Endothelial cell of umbilical vein (primary cell): ENCODE measurements at regions not wholly inside any gene's neighbourhood (a gene's known extent, or its start where the extent isn't known, plus 50 kb on each side); places are given as distances from the start of the nearest gene placed in this dataset.

Experiments used
- BruUV-seq: library from RNA; stranded (reverse); fragments of 400-500 nt; replicated peaks from 2 replicates; lab custom pipeline; 2021; lab: Mats Ljungman, UMichigan
- CTCF ChIA-PET: fragments of 300-600, 350-600 bp; sonication (Branson Sonifier 250); formaldehyde crosslinking; loops from one replicate; lab custom pipeline; 2021; ENCODE audit warnings: antibody characterized with exemption, inconsistent platforms; lab: Charles Lee
- POLR2A ChIA-PET: fragments of 300-600, 350-600 bp; sonication (Branson Sonifier 250); formaldehyde crosslinking; loops from one replicate; lab custom pipeline; 2021; ENCODE audit warnings: antibody characterized with exemption, inconsistent platforms; lab: Charles Lee
- DNase-seq: peaks from one replicate; pipeline ENCODE4 v3.0.0-alpha.2; 2011; ENCODE audit warnings: low read depth, low spot score
- FAIRE-seq: peaks from 2 replicates; lab custom pipeline; 2011; peaks lifted over from hg19 to GRCh38; lab: Jason Lieb, UNC
- H2AFZ ChIP-seq: 2 replicates; pipeline ENCODE4 v1.6.0; 2012; ENCODE audit warnings: low read depth, low read length, control low read depth, inconsistent platforms
- H3K27ac ChIP-seq: 2 replicates; pipeline ENCODE4 v1.5.1; 2011; ENCODE audit warnings: low read depth, mild to moderate bottlenecking, control low read depth, low read length, moderate library complexity; ENCODE audit not compliant: insufficient read depth
- H3K27me3 ChIP-seq, 2 experiments: 2 replicates each; pipeline versions ENCODE4 v1.6.0 to v1.6.1; 2011; ENCODE audit warnings: low read length in 2 of 2, mixed read lengths in 1 of 2; ENCODE audit not compliant: control insufficient read depth in 2 of 2, insufficient read depth in 2 of 2
- H3K36me3 ChIP-seq, 2 experiments: 2 replicates in 1 of 2; 3 replicates in 1 of 2; pipeline ENCODE4 v1.5.1; 2011; ENCODE audit warnings: low read length in 2 of 2, mild to moderate bottlenecking in 1 of 2, moderate library complexity in 1 of 2; ENCODE audit not compliant: control insufficient read depth in 2 of 2, insufficient read depth in 2 of 2; ENCODE audit errors: extremely low read depth in 1 of 2
- H3K4me1 ChIP-seq: 3 replicates; pipeline ENCODE4 v1.5.1; 2011; ENCODE audit warnings: mild to moderate bottlenecking, low read length; ENCODE audit not compliant: control insufficient read depth, insufficient read depth; ENCODE audit errors: extremely low read depth
- H3K4me2 ChIP-seq: 2 replicates; pipeline ENCODE4 v1.6.1; 2011; ENCODE audit warnings: low read length, control low read depth, mixed read lengths; ENCODE audit not compliant: insufficient read depth
- H3K4me3 ChIP-seq, 3 experiments: fragments of 200-600 bp in 1 of 3; sonication (generic), shearing (Covaris generic) in 1 of 3; replicated peaks in 1 of 3; 2 replicates each; pipeline ENCODE4 v1.5.1; 2011 to 2016; ENCODE audit warnings: control low read depth in 3 of 3, low read length in 3 of 3, mild to moderate bottlenecking in 2 of 3, inconsistent platforms in 1 of 3, low read depth in 1 of 3, moderate library complexity in 1 of 3; ENCODE audit not compliant: insufficient read depth in 1 of 3
- H3K79me2 ChIP-seq: 2 replicates; pipeline ENCODE4 v1.6.0; 2012; ENCODE audit warnings: low read length, inconsistent platforms; ENCODE audit not compliant: control insufficient read depth, insufficient read depth
- H3K9ac ChIP-seq: replicated peaks from 2 replicates; pipeline ENCODE3; 2011; ENCODE audit warnings: low read length, control low read depth; ENCODE audit not compliant: insufficient read depth; ENCODE audit errors: extremely low read depth
- H3K9me1 ChIP-seq: replicated peaks from 3 replicates; pipeline ENCODE4 v1.6.0; 2011; ENCODE audit warnings: mild to moderate bottlenecking, low read length; ENCODE audit not compliant: control insufficient read depth, insufficient read depth; ENCODE audit errors: extremely low read depth
- H3K9me3 ChIP-seq: replicated peaks from 2 replicates; pipeline ENCODE4 v1.5.1; 2012; ENCODE audit warnings: low read length, inconsistent platforms; ENCODE audit not compliant: control insufficient read depth, insufficient read depth
- H4K20me1 ChIP-seq: replicated peaks from 2 replicates; pipeline ENCODE3; 2011; ENCODE audit warnings: mild to moderate bottlenecking, low read length; ENCODE audit not compliant: control insufficient read depth, insufficient read depth; ENCODE audit errors: extremely low read depth
- CTCF ChIP-seq, 2 donors: IDR thresholded peaks; 1 replicate in 1 of 2; 2 replicates in 1 of 2; pipeline ENCODE4 v1.5.1; 2011; ENCODE audit warnings: low read length in 2 of 2, mild to moderate bottlenecking in 2 of 2, moderate library complexity in 2 of 2, control low read depth in 1 of 2, inconsistent platforms in 1 of 2, low read depth in 1 of 2; ENCODE audit not compliant: insufficient read depth in 1 of 2; ENCODE audit errors: extremely low read depth in 1 of 2
- EZH2 ChIP-seq: IDR thresholded peaks from 2 replicates; pipeline ENCODE4 v1.6.1; 2012; ENCODE audit warnings: borderline replicate concordance, low read depth, mild to moderate bottlenecking, moderate library complexity, low read length, inconsistent platforms; ENCODE audit not compliant: severe bottlenecking
- FOS ChIP-seq: IDR thresholded peaks from 2 replicates; pipeline ENCODE4 v1.6.1; 2011; ENCODE audit warnings: mild to moderate bottlenecking, low read length, moderate library complexity, borderline replicate concordance; ENCODE audit not compliant: insufficient read depth
- GATA2 ChIP-seq: IDR thresholded peaks from 2 replicates; pipeline ENCODE4 v1.7.0; 2011; ENCODE audit warnings: low read depth, mild to moderate bottlenecking, moderate library complexity, mixed read lengths, low read length; ENCODE audit not compliant: insufficient read length, insufficient read depth
- JUN ChIP-seq: IDR thresholded peaks from 2 replicates; pipeline ENCODE4 v1.6.1; 2011; ENCODE audit warnings: borderline replicate concordance, low read depth; ENCODE audit not compliant: insufficient read length, insufficient read depth
- MAX ChIP-seq: IDR thresholded peaks from 2 replicates; pipeline ENCODE4 v1.6.1; 2011; ENCODE audit not compliant: insufficient read depth, insufficient read length
- MYC ChIP-seq: IDR thresholded peaks from one replicate; pipeline ENCODE4 v1.6.1; 2011; ENCODE audit warnings: mild to moderate bottlenecking, low read depth, low read length
- POLR2A ChIP-seq: IDR thresholded peaks from 2 replicates; pipeline ENCODE4 v1.6.1; 2012; ENCODE audit warnings: low read depth, mild to moderate bottlenecking, control low read depth, low read length
- POLR2AphosphoS5 ChIP-seq: IDR thresholded peaks from 2 replicates; pipeline ENCODE4 v1.6.1; 2012; ENCODE audit warnings: low read depth, mild to moderate bottlenecking, control low read depth, low read length, moderate library complexity; ENCODE audit not compliant: insufficient read depth
- dilution Hi-C: fragments of 300-500 bp; cut with MboI; formaldehyde crosslinking; loops from one replicate; pipeline ENCODE4 v1.15.0; 2019; ENCODE audit warnings: low sequenced_read_pairs; ENCODE audit not compliant: extremely low pct_ligation_motif_present
- intact Hi-C: fragments of 100-400 bp; cut with micrococcal nuclease; formaldehyde crosslinking; loops from one replicate; pipeline ENCODE4 v1.10.0; 2022

GRCh38 chr11:133605482-133605881 is 73.2 kb upstream of the OPCML start:
- Histone ChIP-seq H3K27me3 (no peaks in the 10 kb centered on the region), H3K4me3 (no peak overlapping the region), H3K27ac (no peak overlapping the region), H2AFZ (no peak overlapping the region), H3K9ac (no peak overlapping the region), H4K20me1 (no peaks in the 10 kb centered on the region), H3K79me2 (no peaks in the 10 kb centered on the region), H3K9me1 (no peaks in the 10 kb centered on the region), H3K36me3 (no peaks in the 10 kb centered on the region), H3K4me2 (no peak overlapping the region), H3K9me3 (peaks cover 2% of the 10 kb centered on the region), H3K4me1 (no peaks in the 10 kb centered on the region)
- ChIA-PET CTCF (no interaction called here), POLR2A (no interaction called here)
- no peak for TF ChIP-seq CTCF (IDR thresholded peaks at IDR 0.05; ENCODE audit: extremely low read depth in 1 of 2, insufficient read depth in 1 of 2, low read depth in 1 of 2, low read length in 2 of 2)
- TF ChIP-seq POLR2AphosphoS5, result no peak
- no peak for TF ChIP-seq GATA2
- TF ChIP-seq FOS, result no peak
- TF ChIP-seq MAX, result no peak
- TF ChIP-seq MYC, result no peak
- no peak for TF ChIP-seq EZH2
- TF ChIP-seq POLR2A, result no peak
- TF ChIP-seq JUN, result no peak
- DNase-seq (no peak), FAIRE-seq (no peak)
- dilution Hi-C loops, result no loop called here
- intact Hi-C loops, result no loop called here
- BruUV-seq, result no TSS peak
